Fibroblast of lung (primary cell): ENCODE measurements at regions not wholly inside any gene's neighbourhood (a gene's known extent, or its start where the extent isn't known, plus 50 kb on each side); places are given as distances from the start of the nearest gene placed in this dataset.

Experiments
- CTCF ChIP-seq, 2 donors: IDR thresholded peaks in 1 of 2; conservative IDR thresholded peaks in 1 of 2; 1 replicate in 1 of 2; 2 replicates in 1 of 2; pipeline ENCODE4 v1.5.1; 2011 to 2012; ENCODE audit warnings: low read length in 2 of 2, control low read depth in 1 of 2, inconsistent platforms in 1 of 2, low read depth in 1 of 2, mild to moderate bottlenecking in 1 of 2
- EZH2 ChIP-seq: IDR thresholded peaks from 2 replicates; pipeline ENCODE4 v1.5.1; 2012; ENCODE audit warnings: low read length, control low read depth, mild to moderate bottlenecking; ENCODE audit errors: missing control alignments

- TF ChIP-seq CTCF (conservative IDR thresholded peaks at IDR 0.05 in 1 of 2, IDR thresholded peaks at IDR 0.05 in 1 of 2; ENCODE audit: low read depth in 1 of 2, low read length in 2 of 2) (no peak), EZH2 (no peak)
These were observed 62.7 kb downstream of the IGF2 start for GRCh38 chr11:2076441-2076840.
